ENCODE measurements at regions not wholly inside any gene's neighbourhood (a gene's known extent, or its start where the extent isn't known, plus 50 kb on each side); places are given as distances from the start of the nearest gene placed in this dataset.

DNA sequence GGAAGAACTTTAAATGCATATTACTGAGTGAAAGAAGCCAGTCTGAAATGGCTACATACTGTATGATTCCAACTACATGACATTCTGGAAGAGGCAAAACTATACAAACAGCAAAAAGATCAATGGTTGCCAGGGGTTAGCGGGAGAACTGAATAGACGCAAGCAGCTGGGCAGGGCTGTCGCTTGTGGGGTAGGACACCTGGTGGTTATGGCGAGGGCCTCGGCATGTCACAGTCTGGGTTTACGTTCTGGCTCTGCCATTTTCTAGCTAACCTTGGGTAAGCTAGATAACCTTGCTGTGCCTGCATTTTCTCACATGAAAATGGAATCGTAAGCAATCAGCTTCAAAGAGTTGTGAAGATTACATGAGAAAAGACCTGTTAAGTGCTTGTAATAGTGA is 55.2 kb upstream of the SYT13 start:
- DNase-seq: no peak

DNA sequence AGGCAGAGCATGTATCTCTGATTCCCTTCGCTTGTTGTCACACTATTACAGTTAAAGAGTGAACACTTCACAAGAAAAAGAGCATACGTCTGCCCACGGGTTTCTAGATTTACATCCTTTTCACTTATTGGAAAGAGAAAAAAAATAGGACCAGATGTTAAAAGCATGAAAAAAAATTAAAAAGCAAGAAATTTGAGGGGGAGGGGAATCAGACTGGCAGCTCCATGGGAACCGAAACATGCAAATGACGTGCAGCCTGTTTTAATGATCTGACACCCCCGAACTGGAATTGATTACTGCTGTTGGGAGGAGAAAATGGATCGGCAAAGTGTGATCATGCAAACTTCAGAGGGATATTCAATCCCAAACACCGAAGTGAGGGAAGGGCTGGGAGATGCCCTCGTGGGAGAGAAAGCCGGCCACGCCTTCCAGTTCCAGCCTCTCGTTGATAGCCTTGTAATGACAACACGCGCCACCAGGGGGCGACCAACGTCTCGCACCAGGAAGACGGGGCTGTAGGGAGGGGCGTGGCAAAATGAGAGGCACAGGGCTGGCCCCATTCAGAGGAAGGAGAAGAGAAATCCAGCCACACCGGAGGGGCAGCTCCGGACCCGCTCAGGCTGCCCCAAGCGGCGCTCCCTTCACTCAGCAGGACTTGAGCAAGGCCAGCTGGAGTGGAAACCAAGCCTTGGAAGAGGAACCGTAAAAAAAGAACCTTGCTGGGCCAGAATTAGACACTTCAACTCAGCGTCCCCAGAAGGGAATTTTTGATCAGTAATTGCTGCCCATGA is 53.8 kb upstream of the SYT13 start:
- peak; percentile 88 for DNase-seq

DNA sequence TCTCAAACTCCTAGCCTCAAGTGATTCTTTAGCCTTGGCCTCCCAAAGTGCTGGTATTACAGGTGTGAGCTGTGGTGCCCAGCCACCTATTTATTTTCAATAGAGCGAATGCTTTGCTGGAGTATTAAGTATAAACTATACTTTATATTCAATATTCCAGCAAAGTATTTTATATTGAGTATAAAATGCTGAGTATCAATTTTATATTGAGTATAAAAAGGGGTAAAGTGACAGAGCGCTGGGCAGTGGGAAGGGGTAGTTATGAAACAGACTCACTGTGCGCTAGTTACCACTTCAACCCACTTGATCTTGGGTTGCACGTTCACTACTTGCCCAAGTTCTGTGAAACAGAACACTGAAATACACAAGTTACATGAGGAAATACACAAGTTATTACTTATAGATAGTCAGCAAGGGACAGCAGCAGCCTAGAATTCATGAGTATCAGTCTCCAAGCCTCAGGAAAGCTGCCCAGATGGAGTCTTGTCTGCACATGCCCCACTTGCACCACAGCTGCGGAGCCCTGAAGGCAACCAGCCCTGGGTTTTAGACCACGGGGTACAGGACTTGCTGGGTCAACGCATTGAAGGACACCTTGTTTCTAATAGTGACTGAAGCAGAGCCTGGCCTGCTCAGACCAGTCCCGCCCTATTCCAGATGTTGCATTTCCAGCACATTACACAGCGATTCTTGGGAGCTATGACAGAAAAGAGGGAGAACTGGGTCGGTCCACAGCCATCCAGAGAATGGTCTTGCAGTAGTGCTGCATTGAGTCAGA is 51.6 kb upstream of the SYT13 start:
- no peak for DNase-seq

DNA sequence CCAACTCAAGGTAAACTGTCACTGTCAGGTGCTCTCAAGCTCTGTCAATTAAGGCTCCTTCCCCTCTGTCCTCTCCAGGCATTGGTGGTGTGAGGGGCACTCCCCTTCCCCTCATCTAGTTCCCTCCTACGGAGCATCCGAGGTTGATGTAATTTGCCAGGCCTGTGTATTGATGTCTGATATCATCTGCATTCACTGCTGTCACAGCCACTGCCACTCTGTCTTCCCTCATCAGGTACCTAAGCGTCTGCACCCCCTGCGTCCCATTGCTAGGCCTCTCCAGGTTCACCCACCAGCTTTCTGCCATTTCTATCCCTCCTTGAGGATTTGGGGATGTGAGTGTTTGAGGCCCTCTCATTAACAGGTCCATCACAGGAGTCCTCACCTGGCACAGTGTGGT is 50.0 kb upstream of the SYT13 start:
- DNase-seq: no peak

All from hematopoietic multipotent progenitor cell treated with erythropoietin and hydrocortisone succinate and interleukin-3 and kit ligand, for 8 days (in vitro differentiated cells).